Left colon (tissue), 2 donors: ENCODE measurements at regions not wholly inside any gene's neighbourhood (a gene's known extent, or its start where the extent isn't known, plus 50 kb on each side); places are given as distances from the start of the nearest gene placed in this dataset.

ENCODE experiments used
- ATAC-seq: fragments of 200-7000 bp; cut with Tn5 transposase; one replicate; pipeline ENCODE4 v1.9.1; 2020; ENCODE audit warnings: mild to moderate bottlenecking, moderate library complexity
- DNase-seq, 2 donors: peaks; one replicate each; pipeline ENCODE4 v3.0.0-alpha.2; 2020
- intact Hi-C, 2 donors: fragments of 100-400 bp; cut with DNase I in 1 of 2; cut with micrococcal nuclease in 1 of 2; formaldehyde crosslinking; loops; one replicate each; pipeline versions ENCODE4 v1.11.2 to v1.14.0; 2022; cut with DNase I, micrococcal nuclease
- donor health status: DM: no; HTN: no; CAD: no.
- donor health status: DM: yes; HTN: yes; CAD: no.

DNA sequence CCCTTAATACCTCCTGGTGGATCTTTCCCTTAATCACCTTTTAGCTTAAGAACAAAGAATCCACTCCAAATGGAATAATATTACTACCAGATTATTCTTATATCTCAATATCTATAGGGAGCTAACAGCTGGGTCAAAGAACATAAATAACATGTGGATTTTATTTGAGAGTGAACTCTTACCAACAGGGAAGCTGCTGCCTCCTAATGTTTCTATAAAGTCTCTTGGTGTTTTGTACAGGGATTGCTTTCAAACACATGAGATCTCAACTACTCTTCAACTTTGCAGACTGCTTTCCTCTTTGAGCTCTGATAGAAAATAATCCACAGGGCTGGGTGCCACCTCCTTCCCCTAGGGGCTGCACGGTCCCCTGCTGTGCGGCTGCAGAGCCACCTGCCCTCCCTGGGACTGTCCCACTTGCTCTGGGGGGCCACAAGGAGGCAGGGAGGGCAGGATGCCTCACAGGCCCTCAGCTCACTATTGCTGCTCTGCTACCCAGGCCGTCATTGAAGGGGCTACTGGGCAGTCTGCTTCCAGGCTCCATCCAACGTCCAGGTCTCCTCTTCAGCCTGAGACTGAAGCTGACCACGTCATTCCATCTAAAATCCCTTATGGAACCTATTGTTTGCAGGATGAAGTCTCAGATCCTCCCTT lies 191.2 kb downstream of the CXCL12 start:
- DNase-seq (no peak), ATAC-seq (no peak)
- intact Hi-C loops = no loop called here

DNA sequence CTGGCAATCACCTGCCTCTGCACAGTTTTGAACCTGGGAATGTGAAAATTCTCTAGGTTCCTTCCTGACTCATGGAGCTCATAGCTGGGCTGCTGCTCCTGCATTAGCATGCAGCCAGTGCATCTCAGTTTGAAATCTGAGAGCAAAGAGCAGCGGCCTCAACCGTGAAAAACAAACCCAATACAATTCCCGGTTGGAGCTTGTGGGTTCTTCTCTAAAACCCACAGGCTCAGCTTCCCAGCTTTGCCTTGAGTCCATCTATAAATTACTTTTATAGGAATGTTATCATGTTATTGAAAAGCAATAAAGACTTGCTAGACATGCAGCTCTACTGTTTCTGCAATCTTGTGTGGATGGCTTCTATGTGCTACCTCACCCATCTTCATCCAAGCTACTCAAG lies 191.7 kb downstream of the CXCL12 start:
- intact Hi-C loops = no loop called here

DNA sequence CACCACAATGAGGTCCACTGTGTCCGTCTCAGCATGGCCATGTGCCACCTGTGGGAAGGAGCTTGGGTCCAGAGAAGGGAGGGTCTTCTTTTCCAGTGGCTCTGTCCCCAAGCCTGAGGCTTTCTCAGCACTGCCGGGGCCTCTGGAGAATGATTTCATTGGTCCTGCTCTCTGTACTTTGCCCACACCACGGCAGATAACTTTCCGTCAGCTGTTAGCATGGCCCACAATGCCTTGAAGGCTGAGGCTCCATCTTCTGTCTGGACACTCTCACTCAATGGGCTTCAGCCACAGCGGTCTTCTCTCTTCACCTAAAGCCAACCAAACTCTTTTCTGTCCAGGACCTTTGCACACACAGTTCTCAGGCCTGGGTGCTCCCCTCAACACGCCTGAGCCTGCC lies 192.5 kb downstream of the CXCL12 start:
- intact Hi-C loops = no loop called here
- ATAC-seq (no peak), DNase-seq (no peak)

More for the DNA sequence above, 191.7 kb downstream of the CXCL12 start:
- DNase-seq (no peak), ATAC-seq (no peak)

DNA sequence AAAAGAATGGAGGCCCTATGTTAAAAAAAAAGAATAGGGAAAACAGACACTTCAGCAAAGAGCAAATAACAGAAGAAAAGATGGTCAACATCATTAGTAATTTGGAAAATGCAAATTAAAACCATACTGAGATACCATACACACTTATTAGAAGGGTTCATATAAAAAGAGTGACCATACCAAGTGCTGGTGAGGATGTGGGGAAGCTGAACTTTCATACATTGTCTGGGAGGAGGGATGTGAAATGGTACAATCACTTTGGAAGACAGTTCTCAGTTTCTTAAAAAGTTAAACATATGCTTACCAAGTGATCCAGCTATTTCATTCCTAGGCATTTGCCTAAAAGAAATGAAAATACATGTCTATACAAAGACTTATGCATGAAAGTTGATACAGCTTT lies 194.4 kb downstream of the CXCL12 start:
- ATAC-seq (no peak), DNase-seq (no peak)
- intact Hi-C loops = no loop called here

DNA sequence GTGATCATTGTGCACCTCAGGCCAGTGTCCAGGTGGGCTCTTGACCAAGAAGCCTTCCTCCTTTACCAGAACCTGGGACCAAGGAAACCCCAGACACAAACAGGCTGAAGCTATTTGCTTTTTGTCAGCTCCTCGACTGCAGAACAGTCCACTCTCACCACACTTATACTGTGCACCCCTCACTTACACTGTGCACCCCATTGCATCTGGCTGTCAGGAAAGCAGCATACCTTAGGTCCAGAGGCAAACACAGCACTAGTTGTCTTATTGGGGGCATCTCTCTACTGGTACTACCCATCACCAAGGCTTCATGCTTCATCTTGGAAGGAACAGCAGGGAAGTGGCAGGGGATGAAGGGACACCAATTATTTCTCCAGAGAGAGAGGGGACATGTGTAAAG lies 198.1 kb downstream of the CXCL12 start:
- intact Hi-C loops = no loop called here
- ATAC-seq = no peak
- DNase-seq = no peak

DNA sequence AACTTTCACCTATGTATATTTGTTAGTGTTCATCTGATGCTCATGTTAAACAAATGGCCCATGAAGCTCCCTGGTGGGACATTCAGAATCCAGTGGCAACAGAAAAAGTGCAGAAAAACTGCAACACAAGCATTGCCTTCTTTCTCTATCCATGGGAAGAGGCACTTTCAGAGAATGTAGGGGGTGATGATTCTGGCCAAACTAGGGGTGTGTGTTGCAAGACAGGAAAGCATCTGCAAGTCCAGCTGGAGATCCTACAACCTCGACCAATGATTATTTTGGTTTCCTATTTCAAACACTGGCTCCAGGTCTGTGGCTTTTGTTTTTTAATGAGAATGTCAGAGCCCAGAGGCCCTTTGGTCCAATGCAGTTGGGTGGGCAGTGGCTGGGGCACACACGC lies 198.7 kb downstream of the CXCL12 start:
- intact Hi-C loops = no loop called here
- DNase-seq (no peak), ATAC-seq (no peak)

DNA sequence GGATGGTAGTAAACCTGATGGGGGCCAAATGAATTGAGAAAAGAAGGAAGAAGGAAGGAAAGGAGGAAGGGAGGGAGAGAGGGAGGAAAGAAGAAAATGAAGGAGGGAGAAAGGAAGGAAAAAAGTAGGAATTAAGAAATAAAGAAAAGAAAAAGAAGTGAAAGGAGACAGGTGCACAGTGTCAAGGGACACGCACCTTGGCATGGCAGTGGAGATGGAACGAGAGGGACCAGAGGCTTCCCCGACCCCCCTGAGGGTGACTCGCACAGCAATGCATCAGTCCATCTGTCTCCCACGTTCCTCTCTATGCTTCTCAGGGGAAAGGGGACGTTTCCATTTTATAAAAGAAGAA lies 199.6 kb downstream of the CXCL12 start:
- intact Hi-C loops = no loop called here
- no peak for DNase-seq
- ATAC-seq = no peak

DNA sequence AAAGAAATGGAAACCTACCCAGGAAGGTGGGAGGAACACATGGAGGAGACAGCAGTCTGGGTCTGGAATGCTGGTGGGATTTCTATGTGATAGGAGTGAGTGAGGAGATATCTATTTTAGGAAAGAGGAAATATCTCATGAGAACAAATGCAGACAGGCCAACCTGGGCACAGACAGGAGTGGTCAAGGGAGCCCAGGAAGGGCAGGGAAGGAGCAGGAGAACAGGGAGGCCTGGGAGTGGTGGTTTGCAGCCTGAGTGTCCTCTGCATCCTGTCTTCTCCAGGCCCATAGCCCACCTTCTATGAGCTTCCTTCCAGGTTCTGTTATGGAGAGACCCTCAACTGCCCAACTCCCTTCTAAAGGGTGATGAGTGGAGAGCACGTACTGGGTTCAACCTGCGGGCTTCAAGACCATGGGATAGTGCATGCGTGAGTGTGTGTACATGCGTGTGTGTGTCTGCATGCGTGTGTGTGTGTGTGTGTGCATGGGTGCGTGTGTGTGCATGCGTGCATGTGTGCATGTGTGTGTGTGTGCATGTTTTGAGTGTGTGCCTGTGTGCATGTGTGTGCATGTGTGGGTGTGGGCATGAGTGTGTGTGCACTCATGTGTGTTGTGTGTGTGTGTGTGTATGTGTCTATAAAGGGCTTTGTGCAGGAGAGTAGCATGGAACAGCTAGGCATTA lies 200.1 kb downstream of the CXCL12 start:
- ATAC-seq = no peak
- intact Hi-C loops = no loop called here
- DNase-seq = no peak

DNA sequence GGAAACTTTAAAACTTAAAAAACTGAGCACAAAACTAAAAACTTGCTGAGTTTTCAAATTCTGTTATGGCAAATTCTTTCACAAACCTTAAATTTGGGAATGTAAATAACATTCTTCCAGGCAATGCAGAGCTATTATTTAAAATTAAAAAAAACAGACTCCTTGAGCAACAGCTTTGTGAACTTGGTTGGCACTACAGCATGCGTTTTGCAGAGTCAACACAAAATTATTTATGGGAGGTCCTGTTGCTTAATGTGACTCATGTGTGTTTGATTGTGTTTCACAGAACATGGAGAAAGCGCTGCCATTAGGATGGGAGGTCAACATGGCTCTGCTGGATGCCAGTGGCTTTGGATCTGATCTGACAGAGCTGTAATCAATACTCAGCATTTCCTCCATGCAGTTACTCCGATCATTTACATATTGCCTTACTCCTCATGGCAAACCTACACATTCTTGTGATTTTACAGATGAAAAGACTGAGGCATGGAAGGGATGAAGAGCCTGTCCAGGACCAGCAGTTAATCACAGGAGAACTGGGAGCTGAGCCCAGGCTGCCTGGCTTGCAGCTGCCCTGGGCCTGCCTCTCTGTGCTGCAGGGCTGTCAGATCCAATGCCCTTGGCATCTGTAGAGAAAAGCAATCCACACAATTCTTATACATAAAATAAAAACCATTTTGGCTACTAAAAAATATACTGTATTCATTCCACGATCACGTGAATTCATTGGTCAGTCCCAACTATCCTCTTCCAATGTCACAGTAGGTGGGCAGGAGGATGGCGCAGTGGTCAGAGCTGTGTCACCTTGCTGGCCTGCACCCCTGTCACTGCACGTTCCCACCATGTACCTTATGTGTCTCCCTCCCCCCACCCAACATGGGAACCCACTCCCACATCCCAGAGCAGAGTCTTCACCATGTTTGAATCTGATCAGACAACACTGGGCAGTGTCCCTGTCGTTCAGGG lies 200.9 kb downstream of the CXCL12 start:
- DNase-seq (no peak), ATAC-seq (no peak)
- intact Hi-C loops = no loop called here

DNA sequence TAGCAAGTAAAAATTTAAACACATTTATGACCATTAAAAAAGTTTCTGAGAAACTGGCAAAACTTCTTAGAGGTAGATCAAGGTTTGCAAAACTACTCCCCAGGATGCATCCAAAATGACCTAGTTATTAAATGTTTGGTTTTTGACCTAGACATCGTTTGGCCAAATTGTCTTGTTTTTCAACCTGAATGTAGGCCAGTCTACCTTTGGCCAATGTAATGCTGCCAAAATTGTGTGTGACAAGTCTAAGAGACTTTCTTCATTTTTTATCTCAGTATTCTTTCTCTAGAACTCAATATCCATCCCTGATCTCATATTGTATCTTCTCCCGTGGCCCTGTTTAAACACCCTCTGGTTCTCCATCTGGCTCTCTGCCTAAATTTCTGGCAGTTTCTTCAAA lies 202.0 kb downstream of the CXCL12 start:
- intact Hi-C loops = no loop called here
- DNase-seq = no peak
- no peak for ATAC-seq

DNA sequence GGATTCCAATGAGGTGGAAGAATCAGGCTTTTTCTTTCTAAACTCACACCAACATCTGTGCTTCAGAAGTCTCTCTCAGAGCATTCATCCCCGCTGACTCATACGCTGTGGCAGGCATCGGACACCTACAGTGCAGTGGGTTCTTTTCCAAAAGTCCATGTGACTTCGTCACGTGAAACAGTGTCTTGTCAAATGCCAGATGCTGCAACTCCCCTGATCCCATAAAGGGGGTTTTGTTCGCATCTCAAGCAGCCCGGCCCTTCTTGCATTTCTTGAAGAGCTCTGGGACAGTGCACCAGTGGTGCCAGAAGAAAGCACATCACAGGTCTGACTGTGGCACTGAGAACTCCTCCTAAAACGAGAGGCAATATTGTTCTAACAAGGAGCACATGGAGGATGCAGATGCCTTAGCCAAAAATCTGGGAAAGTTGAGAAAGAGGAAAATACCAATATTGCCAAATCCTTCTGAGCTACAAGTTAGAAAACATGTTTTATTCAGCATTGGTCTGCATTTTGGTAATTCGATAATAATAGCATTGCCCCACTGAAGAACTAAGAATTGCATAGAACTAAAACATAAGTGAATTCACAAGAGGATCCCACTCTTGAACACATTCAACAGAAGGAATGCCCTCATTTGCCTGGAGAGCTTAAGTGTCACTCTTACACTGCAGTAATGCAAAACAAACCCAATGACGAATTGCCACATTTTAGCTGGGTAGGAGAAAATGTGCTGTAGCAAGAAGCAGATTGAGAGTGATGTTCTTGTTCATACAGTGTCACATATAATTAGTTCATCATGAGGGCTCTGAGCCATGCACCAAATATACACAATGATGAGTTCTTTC lies 204.4 kb downstream of the CXCL12 start:
- intact Hi-C loops = no loop called here
- no peak for ATAC-seq

DNA sequence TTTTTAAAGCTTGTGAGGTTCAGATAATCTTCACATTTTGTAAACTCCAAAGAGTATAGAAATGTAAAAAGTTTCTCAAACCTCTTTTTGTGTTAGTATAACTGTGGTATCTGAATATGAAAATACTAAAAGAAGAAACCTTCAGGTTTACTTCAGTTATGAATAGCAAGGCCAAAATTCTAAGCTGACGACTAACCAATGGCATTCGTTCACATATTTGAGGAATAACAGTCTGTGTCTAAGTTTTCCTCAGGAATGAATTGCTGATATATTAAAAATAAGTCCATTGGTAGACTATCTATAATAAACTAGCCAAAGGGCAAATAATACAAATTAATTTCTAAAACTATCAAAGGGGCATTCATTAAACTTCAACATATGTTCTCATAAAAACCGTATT lies 206.0 kb downstream of the CXCL12 start:
- ATAC-seq = no peak
- intact Hi-C loops = no loop called here
- DNase-seq = no peak

More for the DNA sequence above, 204.4 kb downstream of the CXCL12 start:
- peak in 1 of 2 donors; percentile 40 for DNase-seq

DNA sequence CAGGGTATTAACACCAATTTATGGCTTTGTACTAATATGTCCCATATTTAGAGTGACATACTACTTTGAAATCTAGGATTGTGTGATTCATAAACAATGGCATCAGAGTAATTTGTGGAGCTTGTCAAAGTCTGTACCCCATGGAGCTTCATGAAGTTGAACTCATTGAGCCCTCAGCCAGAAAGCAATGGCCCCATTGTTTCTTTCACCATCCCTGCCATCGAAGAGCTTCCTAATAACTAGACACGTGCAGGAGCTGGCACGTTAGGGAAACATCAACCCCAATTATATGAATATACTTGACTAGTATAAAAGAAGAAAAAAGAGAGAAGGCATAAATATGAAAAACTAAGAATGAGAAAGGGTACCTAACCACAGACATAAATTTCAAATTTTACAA lies 206.6 kb downstream of the CXCL12 start:
- ATAC-seq = no peak
- intact Hi-C loops = no loop called here

DNA sequence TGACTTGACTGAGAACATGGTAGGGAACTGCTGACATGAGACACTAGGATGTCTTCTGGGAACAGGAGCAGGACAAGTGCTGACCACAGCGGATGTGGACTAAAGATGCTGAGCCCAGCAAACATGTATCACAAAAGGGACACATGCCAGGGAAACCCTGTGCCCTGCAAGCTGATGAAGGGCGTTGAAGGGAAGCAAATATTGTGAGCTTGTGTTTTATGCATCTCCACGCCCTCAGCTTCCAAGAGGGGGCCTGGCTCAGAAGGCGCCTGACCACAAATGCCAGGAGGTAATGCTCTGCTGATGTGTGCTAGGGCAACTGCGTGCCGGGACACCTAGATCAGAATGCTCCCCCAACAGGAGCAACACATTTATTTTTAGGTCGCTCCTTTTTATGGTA lies 207.3 kb downstream of the CXCL12 start:
- intact Hi-C loops = no loop called here
- DNase-seq (no peak), ATAC-seq (no peak)

More for the DNA sequence above, 206.6 kb downstream of the CXCL12 start:
- DNase-seq = no peak

DNA sequence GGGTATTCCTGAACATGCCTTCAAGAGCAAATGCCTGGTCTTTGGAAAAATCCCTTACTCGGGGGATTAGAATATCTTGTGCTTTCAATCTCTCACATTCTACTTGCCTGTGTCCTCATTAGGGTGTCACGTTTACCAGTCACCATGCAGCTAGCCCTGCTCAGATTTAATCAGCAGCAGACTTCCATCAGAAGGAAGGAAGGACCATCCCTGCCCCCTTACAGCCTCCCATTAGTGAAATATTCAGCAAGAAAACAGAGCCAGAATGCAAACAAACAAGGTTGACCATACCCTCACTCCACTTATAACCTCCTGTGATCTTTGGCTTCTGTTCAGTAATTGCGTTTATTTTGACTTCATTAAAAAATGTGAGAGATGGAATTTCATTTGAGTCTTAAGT lies 208.6 kb downstream of the CXCL12 start:
- DNase-seq (no peak), ATAC-seq (no peak)
- intact Hi-C loops = no loop called here

DNA sequence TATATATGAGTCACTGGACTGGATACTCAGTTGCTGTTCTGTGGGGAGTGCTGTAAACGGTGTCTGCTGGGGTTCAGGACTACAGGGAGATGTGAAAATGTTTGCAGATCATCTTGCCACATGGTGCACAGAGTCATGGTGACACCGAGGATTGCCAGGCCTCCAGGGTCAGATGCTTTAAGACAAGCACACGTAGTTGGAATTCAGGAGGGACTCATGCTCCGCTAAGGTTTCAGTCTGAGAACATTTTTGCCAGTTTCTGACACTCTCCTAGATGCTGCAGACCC lies 211.3 kb downstream of the CXCL12 start:
- ATAC-seq = no peak
- no peak for DNase-seq
- intact Hi-C loops = no loop called here

DNA sequence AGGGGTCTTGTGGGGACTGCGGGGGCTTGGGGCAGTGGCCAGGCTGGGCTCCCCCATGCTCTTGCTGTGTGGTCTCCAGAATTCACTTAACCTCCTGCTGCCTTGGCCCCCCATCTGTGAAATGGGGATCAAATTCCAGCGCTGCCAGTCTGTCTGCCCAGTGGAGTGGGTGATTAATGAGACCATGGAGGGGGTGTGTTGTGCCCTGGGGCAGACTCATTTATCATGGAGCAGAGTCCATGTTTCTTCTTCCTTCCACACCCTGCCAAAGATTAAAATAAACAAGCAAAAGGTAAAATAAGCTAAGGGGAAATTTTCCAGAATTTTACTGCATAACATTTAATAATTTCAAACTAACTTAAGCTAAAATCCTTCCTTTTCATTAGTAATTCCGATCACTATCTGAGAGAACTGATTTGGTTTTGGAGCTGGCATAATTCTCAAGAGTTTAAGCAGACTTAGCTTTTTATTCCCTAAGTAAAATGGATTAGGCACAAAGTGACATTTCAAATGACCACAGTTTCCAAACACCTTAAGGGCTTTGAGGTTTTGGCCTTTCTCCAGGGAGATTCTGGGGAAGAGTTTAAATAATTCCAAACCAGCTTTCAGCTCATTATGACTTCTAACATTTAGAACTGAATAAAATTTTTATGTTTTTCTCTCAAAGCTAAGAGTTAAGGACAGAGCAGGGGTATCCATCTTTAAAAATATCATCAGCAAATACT lies 211.9 kb downstream of the CXCL12 start:
- no peak for ATAC-seq
- no peak for DNase-seq

DNA sequence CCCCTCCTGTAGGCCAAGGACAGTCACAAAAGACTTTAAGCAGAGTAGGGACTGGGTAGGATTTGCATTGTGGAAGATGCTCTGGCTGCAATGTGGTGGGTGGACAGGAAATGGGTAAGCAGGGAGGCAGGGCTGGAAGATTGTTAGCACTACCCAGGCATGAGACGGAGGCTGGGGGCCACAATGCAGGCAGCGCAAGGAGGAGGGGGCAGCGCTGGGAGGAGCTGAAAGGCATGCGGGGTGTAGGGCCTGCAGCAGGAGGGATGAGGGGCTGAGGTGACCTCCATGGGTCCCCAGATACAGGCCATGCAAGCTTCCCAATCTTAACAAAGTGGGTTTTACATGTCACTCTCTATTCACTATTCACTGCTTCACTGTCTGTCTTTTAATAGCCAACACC lies 213.1 kb downstream of the CXCL12 start:
- ATAC-seq (no peak), DNase-seq (no peak)
- intact Hi-C loops = no loop called here

More for the DNA sequence above, 211.9 kb downstream of the CXCL12 start:
- intact Hi-C loops = no loop called here

DNA sequence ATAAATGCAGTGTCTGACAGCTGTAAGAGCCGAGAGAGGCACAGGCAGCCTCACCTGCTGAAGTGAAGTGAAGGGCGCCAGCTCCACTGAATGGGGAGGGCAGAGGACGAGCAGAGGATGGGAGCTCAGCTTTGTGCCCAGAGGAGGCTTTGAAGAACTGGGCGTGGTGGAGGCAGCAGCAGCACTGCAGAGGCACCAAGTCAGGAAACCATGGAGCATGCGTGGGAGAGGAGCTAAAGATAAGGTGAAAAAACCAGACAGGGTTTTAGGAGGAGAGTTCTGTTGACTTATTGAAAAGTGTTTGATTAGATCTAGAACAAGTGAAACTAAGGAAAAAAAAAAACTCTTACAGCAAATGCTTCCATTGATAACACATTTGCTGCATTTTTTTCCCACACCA lies 216.4 kb downstream of the CXCL12 start:
- DNase-seq (no peak), ATAC-seq (no peak)
- intact Hi-C loops = no loop called here
